ENCODE measurements at regions not wholly inside any gene's neighbourhood (a gene's known extent, or its start where the extent isn't known, plus 50 kb on each side); places are given as distances from the start of the nearest gene placed in this dataset.

GRCh38 chr19:27929399-27929798, 1283.6 kb downstream of the UQCRFS1 start:
- H3K4me3 ChIP-seq, result no peak overlapping the region
- 39 to 74% (median 64%) methylated on average over 3 of the region's 3 CpGs for WGBS, 4 donors
- no peaks in the 10 kb centered on the region for H3K4me1 ChIP-seq (replicated peaks in 1 of 2)
- H3K9me3 ChIP-seq (replicated peaks in 1 of 3), result no peaks in the 10 kb centered on the region
- H3K27me3 ChIP-seq, result no peaks in the 10 kb centered on the region
- no peak for TF ChIP-seq CTCF (IDR thresholded peaks at IDR 0.05)
- TF ChIP-seq POLR2A (IDR thresholded peaks at IDR 0.05), result no peak
- no peaks in the 10 kb centered on the region for H3K36me3 ChIP-seq (replicated peaks in 1 of 2)
- intact Hi-C loops (cut with DNase I), result no loop called here
- DNase-seq, result no peak
- H3K27ac ChIP-seq, result no peak overlapping the region

GRCh38 chr19:27925202-27925601, 1287.7 kb downstream of the UQCRFS1 start:
- WGBS, 4 donors, result 64 to 80% (median 74%) methylated on average over 2 of the region's 2 CpGs
- no peak overlapping the region for H3K4me3 ChIP-seq
- H3K4me1 ChIP-seq (replicated peaks in 1 of 2), result no peaks in the 10 kb centered on the region
- intact Hi-C loops (cut with DNase I), result no loop called here
- H3K9me3 ChIP-seq (replicated peaks in 1 of 3), result no peaks in the 10 kb centered on the region
- H3K27me3 ChIP-seq, result no peaks in the 10 kb centered on the region
- no peak for TF ChIP-seq POLR2A (IDR thresholded peaks at IDR 0.05)
- no peak for TF ChIP-seq CTCF (IDR thresholded peaks at IDR 0.05)
- H3K36me3 ChIP-seq (replicated peaks in 1 of 2), result no peaks in the 10 kb centered on the region
- no peak for DNase-seq
- H3K27ac ChIP-seq, result no peak overlapping the region

GRCh38 chr19:27922970-27923369, 1290.0 kb downstream of the UQCRFS1 start:
- TF ChIP-seq POLR2A (IDR thresholded peaks at IDR 0.05) (no peak), CTCF (IDR thresholded peaks at IDR 0.05) (no peak)
- Histone ChIP-seq H3K4me1 (replicated peaks in 1 of 2) (no peaks in the 10 kb centered on the region), H3K9me3 (replicated peaks in 1 of 3) (no peaks in the 10 kb centered on the region), H3K27me3 (no peaks in the 10 kb centered on the region), H3K27ac (no peak overlapping the region), H3K36me3 (replicated peaks in 1 of 2) (no peaks in the 10 kb centered on the region), H3K4me3 (no peak overlapping the region)
- intact Hi-C loops (cut with DNase I), result no loop called here
- WGBS, 4 donors, result 32 to 55% (median 50%) methylated on average over 3 of the region's 3 CpGs
- no peak for DNase-seq

- Histone ChIP-seq H3K9me3 (replicated peaks in 1 of 3) (no peaks in the 10 kb centered on the region), H3K4me3 (no peak overlapping the region), H3K27me3 (no peaks in the 10 kb centered on the region), H3K36me3 (replicated peaks in 1 of 2) (no peaks in the 10 kb centered on the region), H3K4me1 (replicated peaks in 1 of 2) (no peaks in the 10 kb centered on the region), H3K27ac (no peak overlapping the region)
- intact Hi-C loops (cut with DNase I), result no loop called here
- TF ChIP-seq CTCF (IDR thresholded peaks at IDR 0.05) (no peak), POLR2A (IDR thresholded peaks at IDR 0.05) (no peak)
- no peak for DNase-seq
- 64 to 69% (median 67%) methylated on average over 3 of the region's 3 CpGs for WGBS, 4 donors
These were observed 1292.2 kb downstream of the UQCRFS1 start for GRCh38 chr19:27920774-27921173.
